Gastroesophageal sphincter (tissue), 3 donors: ENCODE measurements at regions not wholly inside any gene's neighbourhood (a gene's known extent, or its start where the extent isn't known, plus 50 kb on each side); places are given as distances from the start of the nearest gene placed in this dataset.

Experiments used
- POLR2A ChIP-seq, 2 donors: fragments of 450-650 bp; IDR thresholded peaks; one replicate each; pipeline ENCODE4 v1.6.1; 2017; ENCODE audit warnings: antibody characterized with exemption in 2 of 2, mild to moderate bottlenecking in 2 of 2, moderate library complexity in 1 of 2
- TF ChIP-seq, protein P1 (sequence below), 4 experiments: fragments of 200-600 bp in 2 of 4; fragments of 450-650 bp in 2 of 4; sonication (generic) in 1 of 4; IDR thresholded peaks; one replicate each; pipeline ENCODE4 v1.5.1; 2017 to 2019; ENCODE audit warnings: antibody characterized with exemption in 4 of 4, mild to moderate bottlenecking in 2 of 4, moderate library complexity in 2 of 4

- TF ChIP-seq, protein P1, sequence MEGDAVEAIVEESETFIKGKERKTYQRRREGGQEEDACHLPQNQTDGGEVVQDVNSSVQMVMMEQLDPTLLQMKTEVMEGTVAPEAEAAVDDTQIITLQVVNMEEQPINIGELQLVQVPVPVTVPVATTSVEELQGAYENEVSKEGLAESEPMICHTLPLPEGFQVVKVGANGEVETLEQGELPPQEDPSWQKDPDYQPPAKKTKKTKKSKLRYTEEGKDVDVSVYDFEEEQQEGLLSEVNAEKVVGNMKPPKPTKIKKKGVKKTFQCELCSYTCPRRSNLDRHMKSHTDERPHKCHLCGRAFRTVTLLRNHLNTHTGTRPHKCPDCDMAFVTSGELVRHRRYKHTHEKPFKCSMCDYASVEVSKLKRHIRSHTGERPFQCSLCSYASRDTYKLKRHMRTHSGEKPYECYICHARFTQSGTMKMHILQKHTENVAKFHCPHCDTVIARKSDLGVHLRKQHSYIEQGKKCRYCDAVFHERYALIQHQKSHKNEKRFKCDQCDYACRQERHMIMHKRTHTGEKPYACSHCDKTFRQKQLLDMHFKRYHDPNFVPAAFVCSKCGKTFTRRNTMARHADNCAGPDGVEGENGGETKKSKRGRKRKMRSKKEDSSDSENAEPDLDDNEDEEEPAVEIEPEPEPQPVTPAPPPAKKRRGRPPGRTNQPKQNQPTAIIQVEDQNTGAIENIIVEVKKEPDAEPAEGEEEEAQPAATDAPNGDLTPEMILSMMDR (IDR thresholded peaks at IDR 0.05), result no peak
- TF ChIP-seq POLR2A (IDR thresholded peaks at IDR 0.05), result no peak
These were observed 360.6 kb upstream of the HNRNPA3 start for GRCh38 chr2:176851889-176852483.
